Right lobe of liver (tissue), 6 donors: ENCODE measurements at regions not wholly inside any gene's neighbourhood (a gene's known extent, or its start where the extent isn't known, plus 50 kb on each side); places are given as distances from the start of the nearest gene placed in this dataset.

Experiments used
- ATAC-seq, 4 donors: fragments of 200-7000 bp; cut with Tn5 transposase; one replicate each; pipeline ENCODE4 v1.9.1; 2020; ENCODE audit warnings: mild to moderate bottlenecking in 4 of 4, moderate library complexity in 4 of 4
- DNase-seq, 3 donors: peaks; one replicate each; pipeline ENCODE4 v3.0.0-alpha.2; 2020
- H3K27ac ChIP-seq, 3 donors: fragments of 200-600 bp; one replicate each; pipeline ENCODE4 v1.8.0; 2022
- H3K27me3 ChIP-seq, 2 donors: fragments of 200-600 bp; one replicate each; pipeline ENCODE4 v1.8.0; 2022
- H3K36me3 ChIP-seq, 4 donors: fragments of 200-600 bp; sonication (generic) in 1 of 4; one replicate each; pipeline versions ENCODE4 v1.5.1 to v1.8.0; 2017 to 2022; ENCODE audit warnings: control low read depth in 1 of 4
- H3K4me1 ChIP-seq, 4 donors: fragments of 200-600 bp; sonication (generic) in 1 of 4; one replicate each; pipeline versions ENCODE4 v1.5.1 to v1.8.0; 2017 to 2022; ENCODE audit warnings: control low read depth in 1 of 4
- H3K4me3 ChIP-seq, 3 donors: fragments of 200-600 bp; one replicate each; pipeline ENCODE4 v1.8.0; 2022
- H3K9me3 ChIP-seq, 4 donors: fragments of 200-600 bp; sonication (generic) in 1 of 4; one replicate each; pipeline versions ENCODE4 v1.5.1 to v1.8.0; 2017 to 2022; ENCODE audit warnings: control low read depth in 1 of 4
- POLR2A ChIP-seq: fragments of 450-650 bp; IDR thresholded peaks from one replicate; pipeline ENCODE4 v1.6.1; 2017; ENCODE audit warnings: antibody characterized with exemption, mild to moderate bottlenecking
- WGBS: methylation state at CpG from one replicate; pipeline ENCODE4 v1.1.6; 2018; ENCODE audit warnings: low coverage, low lambda C conversion rate; ENCODE audit not compliant: insufficient coverage; ENCODE audit errors: missing lambda C conversion rate; 5-methylcytosine and 5-hydroxymethylcytosine counted together
- intact Hi-C, 2 donors: fragments of 100-400 bp; cut with DNase I; formaldehyde crosslinking; loops; one replicate each; pipeline versions ENCODE4 v1.11.2 to v1.14.1; 2022
- TF ChIP-seq, protein P1 (sequence below), 4 donors: fragments of 200-600 bp in 3 of 4; fragments of 450-650 bp in 1 of 4; IDR thresholded peaks; one replicate each; pipeline versions ENCODE4 v1.5.1 to v1.8.0; 2016 to 2022; ENCODE audit warnings: antibody characterized with exemption in 4 of 4, mild to moderate bottlenecking in 2 of 4
- donor health status: DM: no; HTN: yes; CAD: no.
- donor health status: DM: no; HTN: no; CAD: no.
- donor health status: DM: no; HTN: no; CAD: no.
- donor health status: DM: no; HTN: yes; CAD: no.
- donor health status: DM: no; HTN: yes; CAD: no.

DNA sequence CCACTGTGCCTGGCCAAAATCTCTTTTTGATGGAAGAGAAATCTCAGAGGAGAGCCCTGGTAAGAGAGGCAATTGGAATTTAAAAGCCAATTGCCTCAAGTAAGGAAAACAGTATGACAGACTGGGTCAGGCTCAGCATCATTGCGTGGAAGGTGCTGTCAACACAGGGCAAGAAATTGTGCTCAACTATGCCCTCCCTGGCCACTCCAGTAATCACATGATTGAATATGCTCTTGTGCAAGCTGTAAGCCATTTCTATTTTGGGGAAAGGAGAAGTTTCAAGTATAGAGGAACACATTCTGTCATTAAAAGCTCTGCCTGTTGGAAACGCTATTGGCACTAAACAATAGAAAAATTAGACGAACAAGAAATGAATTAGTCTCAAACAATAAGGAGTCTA lies 1127.7 kb downstream of the REEP3 start:
- Histone ChIP-seq H3K9me3 (no peaks in the 10 kb centered on the region), H3K27me3 (no peaks in the 10 kb centered on the region), H3K4me1 (no peaks in the 10 kb centered on the region), H3K27ac (no peak overlapping the region), H3K4me3 (no peak overlapping the region), H3K36me3 (no peaks in the 10 kb centered on the region)
- ATAC-seq (peak; percentile 65 to 85 (median 74)), DNase-seq (no peak)
- 27% methylated on average over 3 of the region's 3 CpGs for WGBS
- TF ChIP-seq POLR2A, result no peak
- TF ChIP-seq, protein P1, sequence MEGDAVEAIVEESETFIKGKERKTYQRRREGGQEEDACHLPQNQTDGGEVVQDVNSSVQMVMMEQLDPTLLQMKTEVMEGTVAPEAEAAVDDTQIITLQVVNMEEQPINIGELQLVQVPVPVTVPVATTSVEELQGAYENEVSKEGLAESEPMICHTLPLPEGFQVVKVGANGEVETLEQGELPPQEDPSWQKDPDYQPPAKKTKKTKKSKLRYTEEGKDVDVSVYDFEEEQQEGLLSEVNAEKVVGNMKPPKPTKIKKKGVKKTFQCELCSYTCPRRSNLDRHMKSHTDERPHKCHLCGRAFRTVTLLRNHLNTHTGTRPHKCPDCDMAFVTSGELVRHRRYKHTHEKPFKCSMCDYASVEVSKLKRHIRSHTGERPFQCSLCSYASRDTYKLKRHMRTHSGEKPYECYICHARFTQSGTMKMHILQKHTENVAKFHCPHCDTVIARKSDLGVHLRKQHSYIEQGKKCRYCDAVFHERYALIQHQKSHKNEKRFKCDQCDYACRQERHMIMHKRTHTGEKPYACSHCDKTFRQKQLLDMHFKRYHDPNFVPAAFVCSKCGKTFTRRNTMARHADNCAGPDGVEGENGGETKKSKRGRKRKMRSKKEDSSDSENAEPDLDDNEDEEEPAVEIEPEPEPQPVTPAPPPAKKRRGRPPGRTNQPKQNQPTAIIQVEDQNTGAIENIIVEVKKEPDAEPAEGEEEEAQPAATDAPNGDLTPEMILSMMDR (IDR thresholded peaks at IDR 0.05), result peak in 2 of 4 donors; percentile 8 to 24
- intact Hi-C loops, result no loop called here

DNA sequence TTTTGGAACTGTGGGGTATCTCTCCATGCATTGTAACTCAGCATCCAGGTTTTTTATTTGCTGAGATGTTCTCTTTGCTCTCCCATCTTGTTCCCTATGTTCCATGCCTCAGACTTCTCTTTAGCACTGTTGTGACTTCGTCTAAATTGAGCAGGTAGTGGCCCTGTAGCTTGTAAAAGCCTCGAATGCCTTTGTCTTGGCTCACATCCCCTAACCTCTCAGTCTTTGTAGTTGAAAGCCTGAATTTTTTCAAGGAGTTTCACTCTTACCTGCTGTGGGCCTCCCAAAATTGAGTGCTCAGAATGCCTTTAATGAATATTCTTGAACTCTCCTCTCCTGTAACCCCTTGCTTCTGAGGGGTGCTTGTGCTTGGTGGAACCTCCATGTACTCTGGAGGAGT lies 1137.3 kb downstream of the REEP3 start:
- no peak for DNase-seq
- no peak overlapping the region for H3K27ac ChIP-seq
- ATAC-seq, result no peak
- H3K36me3 ChIP-seq, result no peaks in the 10 kb centered on the region
- no peaks in the 10 kb centered on the region for H3K27me3 ChIP-seq
- no peak overlapping the region for H3K4me3 ChIP-seq
- intact Hi-C loops, result no loop called here
- H3K9me3 ChIP-seq, result no peaks in the 10 kb centered on the region
- 21% methylated on average over 2 of the region's 2 CpGs for WGBS
- no peaks in the 10 kb centered on the region for H3K4me1 ChIP-seq
- TF ChIP-seq POLR2A, result no peak

DNA sequence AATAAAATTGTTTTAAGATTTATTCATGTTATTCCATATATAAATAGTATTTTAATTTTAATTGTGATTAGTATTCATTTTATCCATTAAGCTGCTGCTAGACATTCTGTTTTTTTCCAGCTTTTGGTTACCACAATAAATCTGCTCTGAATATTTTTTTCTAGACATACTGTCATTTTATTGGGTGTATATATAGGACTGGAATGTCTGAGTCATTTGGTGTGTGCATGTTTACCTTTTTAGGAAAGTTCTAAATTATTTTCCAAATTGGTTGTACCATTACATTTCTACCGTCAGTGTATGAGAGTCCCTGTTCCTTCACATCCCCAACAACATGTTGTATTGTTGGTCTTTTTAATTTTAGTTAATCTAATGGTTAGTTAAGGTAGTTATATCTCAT lies 1138.1 kb downstream of the REEP3 start:
- Histone ChIP-seq H3K9me3 (no peaks in the 10 kb centered on the region), H3K4me3 (no peak overlapping the region), H3K4me1 (no peaks in the 10 kb centered on the region), H3K27ac (no peak overlapping the region), H3K27me3 (no peaks in the 10 kb centered on the region), H3K36me3 (no peaks in the 10 kb centered on the region)
- no peak for TF ChIP-seq POLR2A
- TF ChIP-seq, protein P1 (IDR thresholded peaks at IDR 0.05), result no peak
- WGBS, result 60% methylated on average over 1 of the region's 1 CpG
- intact Hi-C loops, result no loop called here
- DNase-seq (no peak), ATAC-seq (no peak)

DNA sequence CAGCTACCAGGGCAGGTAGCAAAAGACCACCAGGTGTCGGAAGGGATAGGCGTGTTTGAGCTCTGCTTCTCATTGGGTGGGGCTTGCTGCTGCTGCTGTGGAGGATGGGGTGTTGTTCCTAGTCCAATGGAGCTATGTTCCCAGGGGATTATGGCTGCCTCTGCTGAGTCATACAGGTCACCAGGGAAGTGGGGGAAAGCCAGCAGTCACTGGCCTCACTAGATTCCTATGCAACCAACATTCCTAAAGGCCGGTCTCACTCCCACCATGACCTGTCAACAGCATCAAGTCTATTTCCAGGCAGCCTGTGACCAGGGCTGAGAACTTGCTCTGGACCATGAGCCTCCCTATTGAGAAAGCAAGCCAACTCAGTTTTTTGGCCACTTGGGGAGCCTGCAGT lies 1160.8 kb downstream of the REEP3 start:
- WGBS, result no CpG with 5 or more reads among the region's 3 CpGs
- TF ChIP-seq, protein P1 (IDR thresholded peaks at IDR 0.05), result no peak
- no peak for TF ChIP-seq POLR2A
- ATAC-seq (no peak), DNase-seq (no peak)
- Histone ChIP-seq H3K4me1 (no peaks in the 10 kb centered on the region), H3K27me3 (no peaks in the 10 kb centered on the region), H3K4me3 (no peak overlapping the region), H3K36me3 (no peaks in the 10 kb centered on the region), H3K9me3 (peaks cover 0 to 3% (median 0%) of the 10 kb centered on the region in 4 donors), H3K27ac (no peak overlapping the region)
- intact Hi-C loops, result no loop called here

DNA sequence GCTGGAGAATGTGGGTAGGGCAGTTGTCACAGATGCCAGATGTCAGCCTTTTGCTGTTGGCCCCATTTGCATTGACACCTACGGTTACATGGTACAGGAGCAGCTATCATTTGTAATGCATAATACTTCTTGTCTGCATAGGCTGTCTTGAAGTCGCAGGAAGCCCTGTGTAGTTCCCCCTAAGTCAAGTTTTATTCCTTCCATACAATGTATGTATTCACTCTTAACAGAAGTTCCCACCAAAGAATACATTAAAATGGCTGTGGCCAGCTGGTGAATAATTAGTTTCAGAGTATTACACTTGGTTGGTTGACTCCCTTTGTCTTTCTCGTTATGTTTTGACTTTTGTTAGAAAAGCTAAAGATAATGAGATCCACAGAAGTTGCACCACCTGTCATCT lies 1169.0 kb downstream of the REEP3 start:
- Histone ChIP-seq H3K27me3 (no peaks in the 10 kb centered on the region), H3K4me3 (no peak overlapping the region), H3K36me3 (no peaks in the 10 kb centered on the region), H3K27ac (no peak overlapping the region), H3K9me3 (no peaks in the 10 kb centered on the region), H3K4me1 (no peaks in the 10 kb centered on the region)
- intact Hi-C loops, result no loop called here
- WGBS, result 37% methylated on average over 3 of the region's 3 CpGs
- no peak for DNase-seq
- no peak for TF ChIP-seq POLR2A
- TF ChIP-seq, protein P1 (IDR thresholded peaks at IDR 0.05), result no peak
- ATAC-seq, result no peak
